HL-60/S4 treated with phorbol 12-myristate 13-acetate at 8.2 ng/mL for 4 days and 3 days (cell line): ENCODE measurements at regions not wholly inside any gene's neighbourhood (a gene's known extent, or its start where the extent isn't known, plus 50 kb on each side); places are given as distances from the start of the nearest gene placed in this dataset.

Source experiments
- in situ Hi-C: fragments of 300-500 bp; cut with MboI; formaldehyde crosslinking; loops from 2 replicates; pipeline ENCODE4 v1.15.0; 2022; ENCODE audit warnings: low sequenced_read_pairs

GRCh38 chr11:115931548-115932083, 427.4 kb upstream of the CADM1 start:
- in situ Hi-C loops = no loop called here

DNA sequence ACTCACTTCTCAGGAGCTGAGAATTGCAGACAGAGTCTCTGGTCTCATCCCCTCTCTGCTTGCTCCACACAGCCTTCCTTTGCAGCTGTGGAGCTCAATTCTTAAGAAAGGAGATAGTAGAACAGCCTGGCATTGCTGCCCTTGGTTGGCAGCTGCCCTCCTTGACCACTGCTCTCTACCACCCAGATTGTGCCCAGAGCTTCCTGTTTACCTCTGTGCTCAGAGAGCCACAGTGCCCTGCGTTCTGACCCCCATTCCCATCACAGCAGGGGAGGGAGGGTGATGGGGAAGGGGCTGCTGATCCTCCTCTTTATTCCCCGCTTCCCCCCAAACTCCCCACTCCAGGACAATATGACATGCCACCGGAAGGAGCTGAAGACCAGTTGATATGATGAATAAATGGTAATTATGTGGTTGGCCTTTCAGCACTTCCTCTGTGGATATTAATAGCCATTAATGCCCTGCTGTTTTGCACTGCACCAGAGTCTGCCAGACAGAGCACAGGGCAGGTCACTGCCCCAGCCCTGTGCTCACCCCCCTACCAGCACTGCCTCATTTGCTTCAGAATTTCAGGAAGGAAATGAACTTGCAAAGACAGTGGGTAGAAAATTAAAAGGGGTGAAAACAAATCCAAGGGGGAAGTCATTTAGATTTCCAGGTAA, 426.8 kb upstream of the CADM1 start:
- in situ Hi-C loops = no loop called here

DNA sequence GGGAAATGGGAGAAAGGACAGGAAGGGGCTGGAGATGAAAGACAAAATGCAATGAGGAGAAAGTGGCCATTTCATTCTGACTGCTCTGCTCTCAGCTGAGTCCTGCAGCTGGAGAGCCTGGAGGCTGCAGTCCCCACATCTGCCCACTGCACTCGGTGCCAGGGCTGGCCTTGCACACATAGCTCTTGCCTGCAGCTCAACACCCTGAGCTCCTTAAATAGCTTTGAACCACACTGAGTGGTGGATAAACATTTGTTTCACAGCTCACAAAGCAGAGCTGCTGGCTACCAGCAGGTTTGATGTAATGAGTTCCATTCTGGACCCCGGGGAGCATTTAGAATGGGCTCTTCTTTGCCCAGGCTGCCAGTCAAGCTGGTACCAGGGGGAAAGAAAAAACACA, 426.1 kb upstream of the CADM1 start:
- in situ Hi-C loops = no loop called here

DNA sequence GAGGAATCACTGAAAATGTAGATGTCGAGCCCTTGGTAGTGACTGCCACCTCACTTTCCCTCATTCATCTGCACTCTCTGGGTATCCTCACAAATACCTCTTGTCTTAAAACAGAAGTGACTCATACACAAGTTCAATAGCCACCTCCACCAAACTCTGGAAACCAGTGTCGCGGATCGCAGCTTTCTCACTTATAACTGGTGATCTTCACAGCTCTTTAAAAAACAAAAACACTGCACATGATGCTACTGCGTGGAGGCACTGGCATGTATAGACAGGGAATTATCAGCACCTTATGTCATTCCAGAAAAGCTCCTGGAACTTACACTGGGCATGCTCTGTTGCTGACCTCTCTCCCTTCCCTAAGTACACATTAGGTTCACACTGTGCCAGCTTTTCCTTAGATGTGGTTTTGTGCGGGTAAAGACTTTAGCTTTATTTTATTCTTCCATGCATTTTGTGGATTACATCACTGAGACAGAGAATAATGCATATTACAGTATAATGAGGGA, 425.5 kb upstream of the CADM1 start:
- in situ Hi-C loops = no loop called here

DNA sequence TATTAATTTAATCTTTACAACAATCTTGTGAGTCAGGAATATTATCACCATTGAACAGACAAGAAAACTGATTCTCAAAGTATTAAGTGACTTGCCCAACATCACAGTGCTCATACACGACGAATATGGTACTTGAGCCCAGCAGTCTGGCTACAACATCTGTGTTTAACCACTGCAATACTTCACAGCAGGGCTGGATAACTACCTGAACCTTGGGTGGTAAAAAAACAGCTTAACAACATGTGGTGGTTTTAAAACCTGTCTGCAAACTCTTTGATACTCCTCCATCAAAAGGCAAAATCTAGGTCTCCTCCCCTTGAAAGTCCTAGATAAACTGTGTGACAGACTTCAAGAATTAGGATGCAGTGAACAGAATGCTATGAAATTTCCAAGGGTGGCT, 424.6 kb upstream of the CADM1 start:
- in situ Hi-C loops = no loop called here

DNA sequence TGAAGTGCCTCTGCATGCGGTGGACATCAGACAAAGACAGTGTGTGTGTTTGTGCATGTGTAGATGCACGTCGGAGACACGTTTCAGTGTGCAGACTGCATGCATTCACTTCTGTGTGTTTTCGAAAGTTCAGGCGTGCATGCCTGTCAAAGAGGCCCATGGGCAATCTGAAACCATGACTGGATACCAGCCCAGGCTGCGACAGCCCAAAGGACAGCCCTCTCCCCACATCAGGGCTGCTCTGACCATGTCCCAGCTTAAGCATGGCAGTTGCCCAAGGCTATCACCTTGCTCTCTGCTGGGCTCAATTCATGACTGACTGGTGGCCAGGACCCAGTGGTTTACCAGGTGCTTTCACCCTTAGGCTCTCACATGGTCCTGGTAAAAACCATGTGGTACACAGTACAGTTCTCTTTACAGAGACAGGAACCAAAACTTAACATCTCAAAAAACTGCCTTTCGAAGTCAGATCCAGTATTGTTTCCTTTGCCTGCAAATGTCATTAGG, 423.7 kb upstream of the CADM1 start:
- in situ Hi-C loops = no loop called here

DNA sequence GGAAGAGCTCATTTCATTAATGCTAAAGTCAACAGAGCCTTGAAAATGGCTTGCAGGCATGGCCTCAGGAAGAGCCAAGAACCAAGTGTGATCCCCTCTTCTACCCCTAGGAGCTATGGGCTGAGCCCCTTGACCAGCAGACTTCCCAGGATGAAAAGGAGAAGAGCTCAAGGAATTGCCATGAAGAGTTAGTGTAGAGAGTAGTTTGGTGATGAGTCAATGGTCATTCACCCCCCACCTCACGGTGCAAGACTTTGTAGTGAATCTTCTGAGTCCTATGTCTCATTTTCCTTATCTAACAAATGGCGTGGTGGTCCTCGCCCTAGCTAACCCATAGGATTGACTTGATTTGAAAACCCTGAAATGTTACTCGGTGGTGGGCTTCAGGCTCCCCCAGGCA, 422.4 kb upstream of the CADM1 start:
- in situ Hi-C loops = no loop called here

DNA sequence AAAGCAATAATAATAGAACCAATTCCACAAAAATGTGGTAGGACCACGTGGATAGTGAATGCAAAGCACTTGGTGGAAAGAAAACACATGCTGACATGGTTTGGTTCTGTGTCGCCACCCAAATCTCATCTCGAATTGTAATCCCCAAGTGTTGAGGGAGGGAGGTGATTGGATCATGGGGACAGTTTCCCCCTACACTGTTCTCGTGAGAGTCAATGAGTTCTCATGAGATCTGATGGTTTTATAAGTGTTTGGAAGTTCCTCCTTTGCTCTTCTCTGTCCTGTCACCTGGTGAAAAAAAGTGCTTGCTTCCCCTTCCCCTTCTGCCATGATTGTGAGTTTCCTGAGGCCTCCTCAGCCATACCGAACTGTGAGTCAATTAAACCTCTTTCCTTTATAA, 421.9 kb upstream of the CADM1 start:
- in situ Hi-C loops = no loop called here

DNA sequence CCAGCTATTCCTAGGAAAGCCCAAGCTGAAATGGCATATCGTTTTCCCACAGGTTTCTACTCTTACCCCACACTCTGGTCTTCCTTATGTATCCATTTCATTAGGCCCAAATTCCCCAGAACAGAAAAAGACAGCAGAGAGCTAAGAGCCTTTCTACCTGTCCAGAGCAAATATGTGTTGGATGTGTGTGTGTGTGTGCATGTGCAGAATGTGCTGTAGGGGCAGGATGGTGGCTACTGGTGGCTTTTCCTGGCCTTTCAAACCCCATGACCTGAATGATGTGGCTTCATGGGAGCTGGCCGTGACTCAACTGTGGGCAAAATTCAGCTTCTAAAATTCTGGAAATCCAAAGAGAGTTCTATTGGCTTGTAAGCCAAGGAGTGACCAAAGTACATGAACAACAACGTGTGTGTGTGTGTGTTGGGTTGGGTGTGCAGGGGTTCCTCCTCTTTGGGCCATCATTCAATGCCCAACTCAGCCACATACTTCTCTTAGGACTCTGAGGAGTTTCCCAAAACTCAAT, 421.4 kb upstream of the CADM1 start:
- in situ Hi-C loops = no loop called here

- in situ Hi-C loops = no loop called here
Observed at GRCh38 chr11:115924744-115925567, 420.7 kb upstream of the CADM1 start.

DNA sequence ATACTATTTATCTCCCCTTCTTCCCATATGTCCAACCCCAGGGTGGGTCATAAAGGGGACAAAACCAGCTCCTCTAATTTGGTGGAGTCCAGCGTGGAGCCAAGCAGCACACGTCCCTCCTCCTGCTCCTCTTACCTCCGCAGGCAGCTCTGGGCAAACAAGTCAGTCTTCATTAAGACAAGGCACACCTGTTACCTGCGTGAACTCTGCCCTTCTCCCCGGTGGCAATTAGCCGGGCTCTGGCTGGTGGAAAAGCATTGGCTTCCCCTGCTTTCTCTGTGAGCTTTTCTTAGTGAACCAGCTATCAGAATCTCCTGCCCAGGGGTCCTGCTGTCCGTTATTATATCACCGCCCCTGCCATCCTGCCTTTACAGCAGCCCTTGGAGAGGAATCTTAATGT, 418.7 kb upstream of the CADM1 start:
- in situ Hi-C loops = no loop called here

DNA sequence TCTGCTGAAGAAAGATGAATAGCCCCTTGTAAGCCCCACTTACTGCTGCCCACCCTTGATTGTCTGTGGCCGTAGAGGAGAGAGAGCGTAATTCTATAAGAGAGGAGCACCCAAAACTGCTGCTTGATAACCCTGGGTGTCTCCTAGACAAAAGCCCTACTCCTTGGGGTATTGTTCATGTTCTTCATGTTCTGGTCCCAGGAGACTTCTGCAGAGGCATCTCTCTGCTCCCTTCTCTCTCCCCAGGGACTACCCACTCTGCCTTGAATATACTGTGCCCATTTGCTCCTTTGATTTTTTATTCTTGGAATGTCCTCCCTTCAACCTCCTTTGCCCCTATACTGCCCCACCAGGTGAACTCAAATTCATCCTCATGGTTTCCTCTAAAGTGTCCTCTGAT, 417.8 kb upstream of the CADM1 start:
- in situ Hi-C loops = no loop called here

GRCh38 chr11:115921540-115921939, 417.3 kb upstream of the CADM1 start:
- in situ Hi-C loops = no loop called here

GRCh38 chr11:115920841-115921480, 416.7 kb upstream of the CADM1 start:
- in situ Hi-C loops = no loop called here

DNA sequence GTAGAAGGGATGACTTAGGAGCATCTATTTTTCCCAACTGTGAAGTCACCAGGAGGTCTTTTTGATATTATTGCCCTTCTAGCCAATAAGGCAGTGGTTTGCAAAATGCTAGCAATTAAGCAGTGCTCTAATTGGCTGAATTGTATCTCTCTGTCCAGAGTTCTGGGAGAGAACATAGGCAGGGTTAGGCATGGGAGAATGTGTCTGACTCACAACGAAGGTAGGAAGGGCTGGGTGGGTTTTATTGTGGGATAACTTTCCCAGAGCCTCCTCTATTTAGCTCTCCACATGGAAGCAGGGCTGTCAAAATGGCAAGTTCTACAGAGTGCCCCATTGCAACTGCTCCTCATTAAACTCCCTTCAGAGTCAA, 415.9 kb upstream of the CADM1 start:
- in situ Hi-C loops = no loop called here

GRCh38 chr11:115919341-115920091, 415.3 kb upstream of the CADM1 start:
- in situ Hi-C loops = no loop called here

GRCh38 chr11:115918576-115918975, 414.4 kb upstream of the CADM1 start:
- in situ Hi-C loops = no loop called here

- in situ Hi-C loops = no loop called here
Observed at GRCh38 chr11:115916608-115917007, 412.4 kb upstream of the CADM1 start.

DNA sequence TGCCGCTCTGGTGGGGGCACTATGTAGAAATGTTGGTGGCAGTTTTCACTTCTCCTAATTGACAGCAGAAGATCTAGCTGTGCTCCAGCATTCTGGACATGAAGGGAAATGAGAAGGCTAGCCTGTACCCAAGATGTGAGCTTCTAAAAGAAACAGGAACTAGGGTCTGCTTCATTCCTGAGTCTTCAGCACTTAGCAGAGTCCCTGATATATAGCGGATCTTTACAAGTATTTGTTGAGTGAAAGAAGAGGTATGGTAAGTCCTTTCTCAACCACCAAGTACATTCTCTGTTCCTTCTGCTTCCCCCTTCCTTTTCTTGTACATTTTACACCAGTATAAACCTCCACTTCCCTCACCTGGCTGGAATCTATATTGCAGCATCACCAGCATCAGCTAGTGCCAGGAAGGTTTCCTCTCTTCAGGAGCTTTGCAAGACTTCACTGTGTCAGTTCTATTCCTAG, 408.3 kb upstream of the CADM1 start:
- in situ Hi-C loops = no loop called here

DNA sequence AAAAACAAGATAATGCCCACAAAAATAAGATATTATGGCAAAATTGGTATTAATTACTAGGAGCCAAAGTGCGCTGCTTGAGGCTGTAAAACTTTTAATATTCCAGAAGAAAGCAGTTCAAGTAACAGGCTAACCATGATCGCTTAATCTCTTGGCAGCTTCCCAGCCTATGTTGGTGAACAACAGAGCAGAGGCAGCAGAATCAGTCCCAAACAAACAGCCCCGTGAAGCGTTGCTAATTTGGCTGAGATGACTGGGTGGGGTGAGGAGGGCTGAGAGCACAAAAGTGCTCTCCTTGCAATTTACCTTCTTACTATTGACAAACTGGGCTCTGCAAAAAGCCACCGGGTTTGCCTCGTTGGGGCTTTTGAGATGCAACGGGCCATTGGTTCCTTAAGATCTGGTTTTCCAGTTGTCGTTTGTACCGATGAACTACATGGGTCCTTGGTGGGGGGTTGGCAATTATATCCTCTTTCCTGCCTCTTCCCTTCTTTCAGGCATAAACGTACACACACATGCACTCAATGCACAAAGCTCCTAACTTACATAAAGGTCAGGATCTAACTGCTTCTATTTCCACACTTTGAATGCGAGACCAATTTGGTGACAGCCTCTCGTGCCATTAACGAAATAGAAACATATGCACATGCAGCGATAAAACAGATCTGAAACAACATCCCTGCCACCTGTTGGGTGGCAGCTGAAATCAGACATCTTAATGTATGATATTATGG, 407.6 kb upstream of the CADM1 start:
- in situ Hi-C loops = no loop called here
